HL-60 (cell line): ENCODE measurements at regions not wholly inside any gene's neighbourhood (a gene's known extent, or its start where the extent isn't known, plus 50 kb on each side); places are given as distances from the start of the nearest gene placed in this dataset.

Source experiments
- DNase-seq, 2 experiments: peaks; one replicate each; pipeline ENCODE4 v3.0.0-alpha.2; 2010 to 2020; ENCODE audit warnings: low read depth in 1 of 2, low spot score in 1 of 2
- H3K27ac ChIP-seq: fragments of 250-450 bp; sonication (Bioruptor Pico); replicated peaks from 2 replicates; pipeline ENCODE4 v1.5.1; 2020; ENCODE audit warnings: mild to moderate bottlenecking, moderate library complexity
- H3K27me3 ChIP-seq: fragments of 250-450 bp; sonication (Bioruptor Pico); 2 replicates; pipeline ENCODE4 v1.5.1; 2021; ENCODE audit warnings: mild to moderate bottlenecking, moderate library complexity; ENCODE audit not compliant: insufficient read depth, poor library complexity, severe bottlenecking
- H3K4me3 ChIP-seq: replicated peaks from 2 replicates; pipeline ENCODE4 v1.5.1; 2011; ENCODE audit warnings: mild to moderate bottlenecking, control low read depth, low read length; ENCODE audit not compliant: insufficient read depth
- GABPA ChIP-seq: IDR thresholded peaks from 2 replicates; pipeline ENCODE4 v1.6.1; 2012; ENCODE audit warnings: low read depth
- POLR2AphosphoS5 ChIP-seq: IDR thresholded peaks from 2 replicates; pipeline ENCODE4 v1.6.1; 2012; ENCODE audit warnings: low read depth
- SPI1 ChIP-seq: IDR thresholded peaks from 2 replicates; pipeline ENCODE4 v1.6.1; 2012; ENCODE audit warnings: low read depth, mild to moderate bottlenecking, borderline replicate concordance
- TF ChIP-seq, protein P1 (sequence below): IDR thresholded peaks from one replicate; pipeline ENCODE4 v1.5.1; 2011; ENCODE audit warnings: low read length, control low read depth, inconsistent platforms; ENCODE audit not compliant: insufficient read depth
- TF ChIP-seq, protein P2 (sequence below): IDR thresholded peaks from 2 replicates; pipeline ENCODE4 v1.6.1; 2012; ENCODE audit warnings: low read depth; ENCODE audit not compliant: insufficient replicate concordance

DNA sequence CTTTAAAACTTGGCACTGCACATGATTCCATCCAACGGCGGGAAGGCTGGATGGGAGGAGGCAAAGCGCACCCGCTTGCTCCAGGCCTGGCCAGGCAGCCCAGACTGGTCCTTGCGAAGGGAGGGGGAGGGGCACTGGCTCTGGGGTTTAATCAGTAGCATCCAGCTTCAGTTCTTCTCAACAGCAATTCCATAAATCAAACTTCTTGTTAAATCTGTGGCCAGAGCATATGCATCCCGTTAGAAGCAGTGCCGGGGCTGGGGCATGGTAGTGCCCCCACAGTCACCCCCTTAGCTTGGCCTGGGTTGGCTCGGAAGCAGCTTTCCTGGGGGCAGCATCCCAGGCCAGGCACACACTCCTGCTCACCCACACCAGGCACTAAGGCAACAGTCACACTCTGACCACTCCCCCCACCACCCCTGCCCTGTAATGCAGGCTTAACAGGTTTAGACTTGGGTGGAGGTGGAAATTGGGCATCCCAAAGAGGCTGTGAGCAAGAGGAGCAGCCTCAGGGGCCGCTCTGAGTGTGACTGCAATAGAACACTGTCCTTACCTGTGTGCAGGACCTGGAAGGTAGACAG is 94.1 kb upstream of the CASZ1 start:
- no peak for DNase-seq
- TF ChIP-seq, protein P1, sequence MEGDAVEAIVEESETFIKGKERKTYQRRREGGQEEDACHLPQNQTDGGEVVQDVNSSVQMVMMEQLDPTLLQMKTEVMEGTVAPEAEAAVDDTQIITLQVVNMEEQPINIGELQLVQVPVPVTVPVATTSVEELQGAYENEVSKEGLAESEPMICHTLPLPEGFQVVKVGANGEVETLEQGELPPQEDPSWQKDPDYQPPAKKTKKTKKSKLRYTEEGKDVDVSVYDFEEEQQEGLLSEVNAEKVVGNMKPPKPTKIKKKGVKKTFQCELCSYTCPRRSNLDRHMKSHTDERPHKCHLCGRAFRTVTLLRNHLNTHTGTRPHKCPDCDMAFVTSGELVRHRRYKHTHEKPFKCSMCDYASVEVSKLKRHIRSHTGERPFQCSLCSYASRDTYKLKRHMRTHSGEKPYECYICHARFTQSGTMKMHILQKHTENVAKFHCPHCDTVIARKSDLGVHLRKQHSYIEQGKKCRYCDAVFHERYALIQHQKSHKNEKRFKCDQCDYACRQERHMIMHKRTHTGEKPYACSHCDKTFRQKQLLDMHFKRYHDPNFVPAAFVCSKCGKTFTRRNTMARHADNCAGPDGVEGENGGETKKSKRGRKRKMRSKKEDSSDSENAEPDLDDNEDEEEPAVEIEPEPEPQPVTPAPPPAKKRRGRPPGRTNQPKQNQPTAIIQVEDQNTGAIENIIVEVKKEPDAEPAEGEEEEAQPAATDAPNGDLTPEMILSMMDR = no peak
- TF ChIP-seq POLR2AphosphoS5 (no peak), SPI1 (no peak), GABPA (no peak)
- TF ChIP-seq, protein P2, sequence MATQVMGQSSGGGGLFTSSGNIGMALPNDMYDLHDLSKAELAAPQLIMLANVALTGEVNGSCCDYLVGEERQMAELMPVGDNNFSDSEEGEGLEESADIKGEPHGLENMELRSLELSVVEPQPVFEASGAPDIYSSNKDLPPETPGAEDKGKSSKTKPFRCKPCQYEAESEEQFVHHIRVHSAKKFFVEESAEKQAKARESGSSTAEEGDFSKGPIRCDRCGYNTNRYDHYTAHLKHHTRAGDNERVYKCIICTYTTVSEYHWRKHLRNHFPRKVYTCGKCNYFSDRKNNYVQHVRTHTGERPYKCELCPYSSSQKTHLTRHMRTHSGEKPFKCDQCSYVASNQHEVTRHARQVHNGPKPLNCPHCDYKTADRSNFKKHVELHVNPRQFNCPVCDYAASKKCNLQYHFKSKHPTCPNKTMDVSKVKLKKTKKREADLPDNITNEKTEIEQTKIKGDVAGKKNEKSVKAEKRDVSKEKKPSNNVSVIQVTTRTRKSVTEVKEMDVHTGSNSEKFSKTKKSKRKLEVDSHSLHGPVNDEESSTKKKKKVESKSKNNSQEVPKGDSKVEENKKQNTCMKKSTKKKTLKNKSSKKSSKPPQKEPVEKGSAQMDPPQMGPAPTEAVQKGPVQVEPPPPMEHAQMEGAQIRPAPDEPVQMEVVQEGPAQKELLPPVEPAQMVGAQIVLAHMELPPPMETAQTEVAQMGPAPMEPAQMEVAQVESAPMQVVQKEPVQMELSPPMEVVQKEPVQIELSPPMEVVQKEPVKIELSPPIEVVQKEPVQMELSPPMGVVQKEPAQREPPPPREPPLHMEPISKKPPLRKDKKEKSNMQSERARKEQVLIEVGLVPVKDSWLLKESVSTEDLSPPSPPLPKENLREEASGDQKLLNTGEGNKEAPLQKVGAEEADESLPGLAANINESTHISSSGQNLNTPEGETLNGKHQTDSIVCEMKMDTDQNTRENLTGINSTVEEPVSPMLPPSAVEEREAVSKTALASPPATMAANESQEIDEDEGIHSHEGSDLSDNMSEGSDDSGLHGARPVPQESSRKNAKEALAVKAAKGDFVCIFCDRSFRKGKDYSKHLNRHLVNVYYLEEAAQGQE = no peak

DNA sequence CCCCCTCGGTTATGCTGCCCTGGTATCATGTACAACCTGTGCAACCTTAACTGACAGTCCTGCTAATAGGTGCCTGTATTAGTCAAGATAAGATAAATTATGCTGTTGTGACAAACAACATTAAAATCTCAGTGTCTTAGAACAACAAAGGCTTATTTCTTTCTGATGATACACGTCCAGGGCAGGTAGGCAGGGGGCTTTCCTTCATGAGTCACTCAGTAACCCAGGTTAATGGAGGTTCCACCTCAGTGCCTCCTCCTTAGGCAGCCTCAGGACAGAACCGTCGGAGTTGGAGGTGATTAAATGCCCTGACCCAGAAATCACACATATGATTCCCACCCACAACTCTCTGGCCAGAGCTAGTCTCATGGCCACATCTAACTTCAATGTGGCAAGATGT is 94.6 kb upstream of the CASZ1 start:
- no peak for DNase-seq
- H3K27ac ChIP-seq = no peak overlapping the region
- peaks cover 36% of the 10 kb centered on the region for H3K27me3 ChIP-seq
- TF ChIP-seq SPI1 = no peak
- no peak for TF ChIP-seq GABPA
- TF ChIP-seq POLR2AphosphoS5 = no peak
- TF ChIP-seq, protein P1 = no peak
- TF ChIP-seq, protein P2 = no peak
- H3K4me3 ChIP-seq = no peak overlapping the region

More for the DNA sequence above, 94.1 kb upstream of the CASZ1 start:
- no peak overlapping the region for H3K4me3 ChIP-seq
- no peak overlapping the region for H3K27ac ChIP-seq
- H3K27me3 ChIP-seq = peaks cover 36% of the 10 kb centered on the region

DNA sequence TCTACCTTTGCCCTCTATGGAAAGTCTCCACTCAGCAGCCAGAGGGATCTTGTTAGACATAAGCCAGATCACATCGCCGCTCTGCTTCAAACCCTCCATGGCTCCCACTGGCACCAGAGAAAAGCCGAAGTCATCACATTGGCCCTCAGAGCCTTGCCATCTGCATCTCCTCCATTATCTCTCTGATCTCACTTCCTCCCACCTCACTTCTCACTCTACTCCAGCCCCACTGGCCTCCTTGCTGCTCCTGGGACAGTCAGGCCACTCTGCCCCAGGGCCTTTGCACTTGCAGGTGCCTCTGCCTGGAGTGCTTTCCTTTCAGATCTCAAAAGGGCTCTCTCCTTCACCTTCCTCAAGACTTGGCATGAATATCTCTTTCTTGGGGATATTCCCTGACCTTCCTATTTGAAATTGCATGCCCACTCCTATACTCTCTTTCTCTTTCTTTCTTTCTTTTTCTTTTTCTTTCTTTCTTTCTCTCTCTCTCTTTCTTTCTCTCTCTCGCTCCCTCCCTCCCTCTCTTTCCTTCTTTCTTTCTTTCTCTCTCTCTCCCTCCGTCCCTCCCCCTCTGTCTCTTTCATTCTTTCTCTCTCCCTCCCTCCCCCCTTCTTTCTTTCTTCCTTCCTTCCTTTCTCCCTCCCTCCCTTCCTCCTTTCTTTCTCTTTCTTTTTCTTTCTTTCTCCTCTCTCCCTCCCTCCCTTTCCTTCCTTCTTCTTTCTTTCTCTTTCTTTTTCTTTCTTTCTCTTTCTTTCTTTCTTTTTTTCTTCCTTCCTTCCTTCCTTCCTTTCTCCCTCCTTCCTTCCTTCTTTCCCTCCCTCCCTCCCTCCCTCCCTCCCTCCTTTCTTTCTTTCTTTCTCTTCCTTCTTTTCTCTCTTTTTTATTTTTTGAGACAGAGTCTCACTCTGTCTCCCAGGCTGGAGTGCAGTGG is 96.0 kb upstream of the CASZ1 start:
- no peak for TF ChIP-seq POLR2AphosphoS5
- no peak overlapping the region for H3K4me3 ChIP-seq
- DNase-seq = no peak
- H3K27ac ChIP-seq = no peak overlapping the region
- peaks cover 31% of the 10 kb centered on the region for H3K27me3 ChIP-seq

DNA sequence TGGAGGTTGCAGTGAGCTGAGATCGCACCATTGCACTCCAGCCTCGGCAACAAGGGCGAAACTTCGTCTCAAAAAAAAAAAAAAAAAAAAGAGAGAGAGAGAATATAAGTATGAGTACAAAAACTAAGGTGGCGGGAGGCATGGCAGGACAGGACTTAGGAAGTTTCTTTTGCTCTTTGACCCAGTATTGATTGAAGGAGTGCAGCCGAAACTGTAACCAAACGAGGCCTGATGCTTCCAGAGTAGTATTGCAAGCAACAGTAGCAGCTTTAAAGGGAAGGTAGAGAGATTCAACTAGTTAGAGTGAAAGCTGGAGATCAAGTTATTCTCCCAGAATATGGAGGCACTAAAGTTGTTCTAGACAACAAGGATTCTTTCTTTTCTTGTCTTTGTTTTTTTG is 99.2 kb upstream of the CASZ1 start:
- Histone ChIP-seq H3K27me3 (peaks cover 9% of the 10 kb centered on the region), H3K27ac (no peak overlapping the region), H3K4me3 (no peak overlapping the region)
- no peak for TF ChIP-seq SPI1
- TF ChIP-seq, protein P1 = no peak
- no peak for TF ChIP-seq GABPA
- no peak for DNase-seq
